Posterior cingulate gyrus (tissue), 11 donors: ENCODE measurements at regions not wholly inside any gene's neighbourhood (a gene's known extent, or its start where the extent isn't known, plus 50 kb on each side); places are given as distances from the start of the nearest gene placed in this dataset.
"Not testable (repeated sequence)": the region's sequence is repeated elsewhere in the genome, so short reads cannot be mapped to it uniquely, and the experiment has no call there.

Experiments used
- DNase-seq, 10 donors: peaks; one replicate each; pipeline versions ENCODE4 v3.0.0 to v3.0.0-alpha.2; 2020 to 2021; ENCODE audit warnings: mixed read lengths in 3 of 10
- intact Hi-C: fragments of 100-400 bp; cut with DNase I; formaldehyde crosslinking; loops from one replicate; pipeline ENCODE4 v1.15.1; 2023

DNA sequence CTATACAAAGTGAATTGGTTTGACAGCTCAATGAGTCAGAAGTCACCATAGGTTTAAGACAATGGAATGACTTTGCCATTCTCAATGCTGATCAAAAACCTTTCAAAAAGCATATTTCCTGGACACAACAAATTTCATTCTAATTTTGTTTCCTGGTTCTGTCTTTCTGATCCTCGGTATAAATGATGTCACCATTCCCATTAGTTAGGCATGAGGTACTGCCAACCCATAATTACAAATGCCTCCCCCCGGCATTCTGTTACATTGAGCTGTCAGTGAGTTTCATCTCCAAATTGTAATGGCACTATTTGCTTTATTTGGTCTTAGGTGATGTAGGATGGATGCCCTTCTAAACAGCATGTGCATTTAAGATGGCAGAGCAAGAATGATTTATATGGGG lies 81.7 kb upstream of the NFE2L3 start:
- intact Hi-C loops = no loop called here
- no peak for DNase-seq

DNA sequence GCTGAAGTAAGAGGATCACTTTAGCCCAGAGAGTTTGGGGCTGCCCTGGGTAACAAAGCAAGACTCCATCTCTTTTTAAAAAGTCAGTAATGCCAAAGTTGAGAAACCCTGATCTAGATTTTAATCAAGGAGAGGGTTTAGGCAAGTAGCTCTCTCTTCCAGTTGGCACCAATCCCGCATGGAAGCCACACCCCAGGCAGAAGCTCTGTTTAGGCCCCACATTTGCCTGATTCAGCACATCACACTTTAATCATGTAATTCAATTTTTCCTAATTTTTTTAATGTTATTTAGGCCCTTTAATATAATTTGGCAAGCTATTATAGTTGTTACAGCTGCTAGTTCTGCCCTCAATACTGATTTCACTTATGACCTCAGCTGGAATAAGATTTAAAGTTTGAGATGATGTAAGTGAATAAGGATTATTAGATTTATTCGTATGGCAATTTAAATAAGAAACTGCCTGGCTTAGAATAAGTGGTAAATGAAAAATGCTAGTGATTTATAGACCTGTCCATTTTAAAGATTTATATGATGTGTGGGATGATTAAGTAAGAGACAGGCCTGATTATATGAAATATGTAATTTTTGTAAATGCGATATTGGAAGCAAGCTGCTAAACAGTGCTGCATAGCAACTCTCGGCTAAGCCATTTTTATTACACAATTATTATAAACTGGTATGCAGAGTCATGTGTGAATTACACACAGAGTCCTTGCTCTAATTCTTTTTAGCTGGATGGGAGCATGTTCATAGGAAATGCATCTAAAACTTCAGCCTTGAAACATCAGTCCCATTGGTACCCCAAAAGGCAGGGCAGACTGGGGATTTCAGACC lies 80.2 kb upstream of the NFE2L3 start:
- no peak for DNase-seq
- intact Hi-C loops = no loop called here

DNA sequence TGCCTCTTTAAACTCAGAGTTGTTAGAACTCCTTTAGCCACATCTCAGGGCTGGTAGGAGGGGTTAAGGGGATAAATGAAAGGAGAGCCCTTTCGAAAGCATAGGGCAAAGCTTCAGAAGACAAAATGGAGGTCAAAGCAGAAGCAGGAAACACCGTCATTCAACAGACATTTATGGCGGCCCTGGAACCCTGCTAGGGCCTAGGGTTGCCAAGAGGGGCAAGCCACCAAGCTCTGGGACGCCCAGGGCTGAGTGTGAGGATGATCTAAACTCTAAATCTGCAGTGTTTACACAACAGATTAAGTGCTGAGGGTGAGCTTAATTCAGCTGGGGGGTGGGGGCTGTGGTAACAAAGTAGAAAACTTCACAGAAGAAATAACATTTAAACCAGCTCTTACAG lies 79.0 kb upstream of the NFE2L3 start:
- intact Hi-C loops = no loop called here
- DNase-seq = no peak

DNA sequence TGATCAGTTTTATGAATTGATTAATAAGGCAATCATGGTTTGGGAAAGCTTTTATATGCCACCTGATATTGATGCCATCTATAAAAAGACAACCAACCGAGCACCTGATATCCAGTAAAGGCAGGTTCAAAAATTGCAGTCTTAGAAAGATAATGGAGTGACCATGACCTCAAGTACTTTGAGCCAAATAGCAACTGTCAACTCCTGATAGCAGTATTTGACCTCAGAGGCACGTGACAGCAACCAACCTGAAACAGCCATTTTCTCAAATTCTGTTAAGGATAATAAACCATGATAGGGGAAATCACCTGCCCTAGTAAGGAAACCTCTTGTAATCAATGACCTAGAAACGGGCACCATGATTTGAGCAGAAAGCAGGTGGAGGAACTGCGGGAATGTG lies 77.1 kb upstream of the NFE2L3 start:
- no peak for DNase-seq
- intact Hi-C loops = no loop called here

DNA sequence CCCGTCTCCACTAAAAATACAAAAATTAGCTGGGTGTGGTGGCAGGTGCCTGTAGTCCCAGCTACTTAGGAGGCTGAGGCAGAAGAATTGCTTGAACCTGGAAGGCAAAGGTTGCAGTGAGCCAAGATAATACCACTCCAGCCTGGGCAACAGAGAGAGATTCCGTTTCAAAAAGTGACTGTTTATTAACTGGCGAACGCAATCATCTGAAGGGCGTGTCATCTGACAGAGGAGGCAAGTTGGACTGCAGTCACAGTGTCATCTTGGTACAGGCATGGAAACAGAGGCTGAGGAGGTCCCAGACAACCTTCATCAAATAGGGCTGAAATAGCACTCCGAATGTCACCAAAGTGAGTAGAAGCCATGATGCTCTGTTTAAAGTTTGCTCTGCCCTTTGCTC lies 75.3 kb upstream of the NFE2L3 start:
- intact Hi-C loops = no loop called here
- no peak for DNase-seq

GRCh38 chr7:26078437-26079336 lies 73.3 kb upstream of the NFE2L3 start:
- intact Hi-C loops = no loop called here
- peak; percentile 28 to 91 (median 60) for DNase-seq

DNA sequence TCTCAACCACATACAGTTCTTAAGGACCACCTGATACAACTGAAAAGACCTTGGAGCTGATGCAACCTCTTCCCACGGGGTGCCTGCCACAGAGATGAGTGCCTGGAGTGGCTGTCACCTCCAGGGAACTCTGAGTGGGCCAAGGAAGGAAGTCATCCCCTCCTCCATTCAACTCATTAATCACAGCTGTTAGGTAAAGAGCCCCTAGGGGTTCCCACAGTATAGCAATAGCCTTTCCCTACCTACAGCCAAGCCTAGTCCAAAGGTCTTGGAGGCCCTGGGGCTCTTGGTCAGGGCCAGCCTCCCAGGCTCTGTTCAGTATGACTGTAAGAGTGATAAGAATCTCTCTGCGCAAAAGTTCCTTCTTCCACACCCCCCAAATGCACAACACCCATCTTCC lies 70.4 kb upstream of the NFE2L3 start:
- intact Hi-C loops = no loop called here
- DNase-seq = no peak

GRCh38 chr7:26083113-26083512 lies 68.9 kb upstream of the NFE2L3 start:
- intact Hi-C loops = no loop called here
- DNase-seq = no peak

DNA sequence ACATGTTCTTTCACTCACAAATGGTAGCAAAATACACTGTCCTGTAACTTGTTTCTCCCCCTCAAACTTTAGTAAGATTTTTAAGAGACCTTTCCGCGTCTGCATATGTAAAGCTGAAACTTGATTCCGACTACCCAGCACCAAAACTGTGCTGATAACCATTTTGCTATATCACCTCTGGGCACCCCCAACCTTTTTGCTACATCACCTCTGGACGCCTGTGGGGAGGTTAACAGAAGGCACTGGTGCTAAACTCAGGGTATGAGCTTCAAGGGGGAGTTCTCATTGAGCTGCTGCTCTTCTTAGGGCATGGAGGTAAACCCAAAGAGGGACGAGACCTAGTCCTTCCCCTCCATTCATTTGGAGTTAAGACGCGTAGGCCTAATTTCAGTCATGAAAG lies 67.6 kb upstream of the NFE2L3 start:
- intact Hi-C loops = no loop called here

GRCh38 chr7:26085771-26086170 lies 66.2 kb upstream of the NFE2L3 start:
- no peak for DNase-seq
- intact Hi-C loops = no loop called here

More for the DNA sequence above, 67.6 kb upstream of the NFE2L3 start:
- no peak for DNase-seq

DNA sequence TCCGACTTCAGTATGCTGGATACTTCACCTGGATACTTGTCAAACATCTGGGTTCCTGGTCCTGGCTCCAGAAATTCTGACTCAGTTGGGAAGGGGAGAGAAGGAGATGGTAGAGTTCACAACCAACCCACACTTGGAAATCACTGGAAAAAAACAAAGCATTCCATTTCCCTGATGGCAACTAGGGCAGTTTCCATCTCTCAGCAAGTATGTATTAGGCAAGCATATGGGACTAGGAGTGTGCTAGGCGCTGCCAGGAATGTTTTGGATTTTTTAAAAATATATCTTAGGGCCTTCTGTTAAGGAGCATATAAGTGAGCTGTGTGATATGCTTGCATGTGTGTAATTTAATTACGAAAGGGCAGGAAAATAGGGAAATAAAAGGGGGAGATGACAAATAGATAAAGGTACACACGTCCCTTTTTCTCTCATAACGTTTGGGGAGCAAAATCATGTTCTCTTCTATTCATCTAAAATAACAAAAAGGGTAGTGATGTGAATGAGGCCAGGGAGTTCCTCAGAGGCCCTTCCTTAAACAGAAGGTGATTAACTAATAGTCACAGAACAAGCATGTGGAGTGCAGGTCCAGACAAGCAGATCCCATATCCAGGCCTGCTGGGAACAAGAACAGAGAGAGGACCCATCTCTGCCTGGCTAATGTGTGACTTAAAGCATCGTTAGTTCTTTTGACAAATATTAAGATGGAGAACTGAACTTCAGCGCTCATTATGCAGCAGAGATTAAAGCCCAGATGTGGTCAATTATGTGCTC lies 64.5 kb upstream of the NFE2L3 start:
- DNase-seq = no peak
- intact Hi-C loops = no loop called here

DNA sequence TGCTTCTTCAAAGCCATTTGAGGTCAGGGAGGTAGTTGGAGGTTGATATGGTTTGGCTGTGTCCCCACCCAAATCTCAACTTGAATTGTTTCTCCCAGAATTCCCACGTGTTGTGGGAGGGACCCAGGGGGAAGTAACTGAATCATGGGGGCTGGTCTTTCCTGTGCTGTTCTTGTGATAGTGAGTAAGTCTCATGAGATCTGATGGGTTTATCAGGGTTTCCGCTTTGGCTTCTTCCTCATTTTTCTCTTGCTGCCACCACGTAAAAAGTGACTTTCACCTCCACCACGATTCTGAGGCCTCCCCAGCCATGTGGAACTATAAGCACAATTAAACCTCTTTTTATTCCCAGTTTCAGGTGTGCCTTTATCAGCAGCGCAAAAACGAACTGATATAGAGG lies 62.5 kb upstream of the NFE2L3 start:
- intact Hi-C loops, DNase-seq: not testable (repeated sequence)

GRCh38 chr7:26090927-26091519 lies 61.0 kb upstream of the NFE2L3 start:
- DNase-seq = peak in 1 of 10 donors; percentile 32

DNA sequence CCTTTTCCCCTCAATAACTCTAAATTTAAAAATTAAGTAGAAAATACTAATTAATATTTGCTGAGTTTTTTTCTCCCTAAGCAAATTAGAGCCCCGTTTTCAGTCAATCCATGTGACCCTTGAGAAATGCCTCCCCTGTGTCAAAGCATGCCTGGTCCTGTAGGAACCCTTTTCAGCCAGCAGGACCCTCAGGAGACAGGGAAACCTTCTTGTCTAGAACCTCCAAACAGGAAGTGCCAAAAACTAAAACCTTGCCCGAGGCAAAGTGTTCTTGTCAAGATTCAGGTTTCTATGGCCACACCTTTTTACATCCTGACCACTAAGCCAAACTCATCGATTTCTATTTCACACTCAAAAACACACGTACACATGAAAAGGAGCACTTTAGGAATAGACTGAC lies 60.1 kb upstream of the NFE2L3 start:
- no peak for DNase-seq
- intact Hi-C loops = loop anchor here (1.0 to 10.0 kb wide), 4 partner anchors 107 to 575 kb away; no protein-coding TSS in a partner anchor

More at GRCh38 chr7:26090927-26091519, 61.0 kb upstream of the NFE2L3 start:
- intact Hi-C loops = loop anchor here (1.0 to 10.0 kb wide), 4 partner anchors 108 to 576 kb away; no protein-coding TSS in a partner anchor

- no peak for DNase-seq
- intact Hi-C loops = loop anchor here (5.0 to 10.0 kb wide), 2 partner anchors 192 to 574 kb away; no protein-coding TSS in a partner anchor
Measured at GRCh38 chr7:26093023-26093422, 59.0 kb upstream of the NFE2L3 start.

DNA sequence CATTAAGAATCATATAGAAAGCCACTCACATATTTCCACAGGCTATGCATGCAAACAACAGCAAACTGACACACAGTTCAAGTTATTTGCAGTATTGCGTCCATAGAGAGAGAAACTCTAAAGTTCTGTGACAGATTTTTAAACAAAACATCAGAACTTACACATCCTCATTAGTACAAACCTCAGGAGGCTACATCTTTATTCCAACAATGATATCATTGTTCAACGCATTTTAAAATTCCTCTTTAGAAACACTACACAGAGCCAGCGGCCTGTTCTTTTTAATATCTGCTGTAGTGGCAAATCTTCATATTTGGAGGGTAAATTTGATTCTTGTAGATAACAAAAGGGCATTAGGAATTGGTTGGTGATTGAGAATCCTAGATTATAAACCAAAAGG lies 55.9 kb upstream of the NFE2L3 start:
- intact Hi-C loops = loop anchor here (10.0 kb wide), 1 partner anchor 189 kb away; no protein-coding TSS in a partner anchor
- no peak for DNase-seq

GRCh38 chr7:26097837-26098668 lies 53.9 kb upstream of the NFE2L3 start:
- DNase-seq = no peak
- intact Hi-C loops = loop anchor here (10.0 kb wide), 1 partner anchor 187 kb away; no protein-coding TSS in a partner anchor

GRCh38 chr7:26099236-26099635 lies 52.8 kb upstream of the NFE2L3 start:
- intact Hi-C loops = loop anchor here (10.0 kb wide), 1 partner anchor 186 kb away; no protein-coding TSS in a partner anchor
- DNase-seq = no peak
